PFSK-1 (cell line): ENCODE measurements at regions not wholly inside any gene's neighbourhood (a gene's known extent, or its start where the extent isn't known, plus 50 kb on each side); places are given as distances from the start of the nearest gene placed in this dataset.

Experiments
- FOXP2 ChIP-seq: optimal IDR thresholded peaks from 2 replicates; pipeline ENCODE3; 2011; ENCODE audit warnings: borderline replicate concordance, control low read depth, inconsistent platforms; ENCODE audit not compliant: insufficient read depth; ENCODE audit errors: extremely low read length, extremely low read depth
- POLR2AphosphoS5 ChIP-seq: IDR thresholded peaks from 2 replicates; pipeline ENCODE4 v1.6.1; 2012; ENCODE audit warnings: low read depth, mild to moderate bottlenecking, control low read depth, low read length, moderate library complexity
- REST ChIP-seq, 2 experiments: IDR thresholded peaks; 2 replicates each; pipeline versions ENCODE4 v1.6.1 to v1.8.0; 2011 to 2012; ENCODE audit warnings: low read depth in 2 of 2, low read length in 2 of 2, control low read depth in 1 of 2, inconsistent platforms in 1 of 2, mild to moderate bottlenecking in 1 of 2, moderate library complexity in 1 of 2; ENCODE audit not compliant: insufficient read depth in 1 of 2
- SIN3A ChIP-seq: IDR thresholded peaks from 2 replicates; pipeline ENCODE4 v1.6.1; 2012; ENCODE audit warnings: mild to moderate bottlenecking, low read length, moderate library complexity, borderline replicate concordance; ENCODE audit not compliant: insufficient read depth
- TAF1 ChIP-seq: IDR thresholded peaks from 2 replicates; pipeline ENCODE4 v1.6.1; 2012; ENCODE audit warnings: low read length, control low read depth, borderline replicate concordance; ENCODE audit not compliant: insufficient read depth

DNA sequence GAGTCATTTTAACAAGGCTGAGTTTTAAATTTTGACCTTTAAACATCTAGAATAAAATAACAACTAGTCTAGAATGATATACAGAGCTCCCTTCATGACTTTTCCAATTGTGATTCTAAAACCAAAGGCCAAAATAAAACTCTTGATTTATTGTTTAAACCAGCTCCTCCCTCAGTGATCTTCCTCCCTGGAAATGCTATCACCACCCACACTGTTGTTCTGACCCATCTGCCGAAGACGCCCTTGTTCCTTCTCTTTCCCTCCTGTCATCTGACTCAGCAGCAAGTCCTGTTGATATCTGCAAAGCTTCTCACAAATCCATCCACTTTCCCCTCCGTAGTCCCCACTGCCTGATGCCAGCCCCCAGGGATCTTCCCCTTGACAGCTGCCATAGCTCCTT lies 231.6 kb upstream of the DYNLRB2 start:
- TF ChIP-seq REST (IDR thresholded peaks at IDR 0.05; ENCODE audit: insufficient read depth in 1 of 2, low read depth in 2 of 2, low read length in 2 of 2): no peak
- TF ChIP-seq POLR2AphosphoS5: no peak
- TF ChIP-seq SIN3A: no peak
- TF ChIP-seq TAF1: no peak
- TF ChIP-seq FOXP2: no peak

- TF ChIP-seq POLR2AphosphoS5: no peak
- TF ChIP-seq FOXP2: no peak
- no peak for TF ChIP-seq SIN3A
- no peak for TF ChIP-seq REST (IDR thresholded peaks at IDR 0.05; ENCODE audit: insufficient read depth in 1 of 2, low read depth in 2 of 2, low read length in 2 of 2)
- TF ChIP-seq TAF1: no peak
Observed at GRCh38 chr16:80305410-80305809, 235.4 kb upstream of the DYNLRB2 start.

GRCh38 chr16:80303691-80304090 lies 237.1 kb upstream of the DYNLRB2 start:
- no peak for TF ChIP-seq FOXP2
- no peak for TF ChIP-seq POLR2AphosphoS5
- TF ChIP-seq SIN3A: no peak
- TF ChIP-seq REST (IDR thresholded peaks at IDR 0.05; ENCODE audit: insufficient read depth in 1 of 2, low read depth in 2 of 2, low read length in 2 of 2): no peak
- TF ChIP-seq TAF1: no peak

- no peak for TF ChIP-seq SIN3A
- no peak for TF ChIP-seq REST (IDR thresholded peaks at IDR 0.05; ENCODE audit: insufficient read depth in 1 of 2, low read depth in 2 of 2, low read length in 2 of 2)
- TF ChIP-seq POLR2AphosphoS5: no peak
- TF ChIP-seq FOXP2: no peak
- no peak for TF ChIP-seq TAF1
Observed at GRCh38 chr16:80300876-80301275, 239.9 kb upstream of the DYNLRB2 start.

- TF ChIP-seq TAF1 (no peak), REST (IDR thresholded peaks at IDR 0.05; ENCODE audit: insufficient read depth in 1 of 2, low read depth in 2 of 2, low read length in 2 of 2) (no peak), POLR2AphosphoS5 (no peak), FOXP2 (no peak), SIN3A (no peak)
Observed at GRCh38 chr16:80300456-80300855, 240.3 kb upstream of the DYNLRB2 start.
